Endothelial cell of umbilical vein (primary cell): ENCODE measurements at regions not wholly inside any gene's neighbourhood (a gene's known extent, or its start where the extent isn't known, plus 50 kb on each side); places are given as distances from the start of the nearest gene placed in this dataset.

ENCODE experiments used
- CTCF ChIP-seq, 2 donors: IDR thresholded peaks; 1 replicate in 1 of 2; 2 replicates in 1 of 2; pipeline ENCODE4 v1.5.1; 2011; ENCODE audit warnings: low read length in 2 of 2, mild to moderate bottlenecking in 2 of 2, moderate library complexity in 2 of 2, control low read depth in 1 of 2, inconsistent platforms in 1 of 2, low read depth in 1 of 2; ENCODE audit not compliant: insufficient read depth in 1 of 2; ENCODE audit errors: extremely low read depth in 1 of 2
- EZH2 ChIP-seq: IDR thresholded peaks from 2 replicates; pipeline ENCODE4 v1.6.1; 2012; ENCODE audit warnings: borderline replicate concordance, low read depth, mild to moderate bottlenecking, moderate library complexity, low read length, inconsistent platforms; ENCODE audit not compliant: severe bottlenecking
- FOS ChIP-seq: IDR thresholded peaks from 2 replicates; pipeline ENCODE4 v1.6.1; 2011; ENCODE audit warnings: mild to moderate bottlenecking, low read length, moderate library complexity, borderline replicate concordance; ENCODE audit not compliant: insufficient read depth
- MYC ChIP-seq: IDR thresholded peaks from one replicate; pipeline ENCODE4 v1.6.1; 2011; ENCODE audit warnings: mild to moderate bottlenecking, low read depth, low read length
- POLR2A ChIP-seq: IDR thresholded peaks from 2 replicates; pipeline ENCODE4 v1.6.1; 2012; ENCODE audit warnings: low read depth, mild to moderate bottlenecking, control low read depth, low read length
- POLR2AphosphoS5 ChIP-seq: IDR thresholded peaks from 2 replicates; pipeline ENCODE4 v1.6.1; 2012; ENCODE audit warnings: low read depth, mild to moderate bottlenecking, control low read depth, low read length, moderate library complexity; ENCODE audit not compliant: insufficient read depth

GRCh38 chr2:81870119-81870518, 1565.6 kb upstream of the LRRTM1 start:
- TF ChIP-seq POLR2A (no peak), CTCF (IDR thresholded peaks at IDR 0.05; ENCODE audit: extremely low read depth in 1 of 2, insufficient read depth in 1 of 2, low read depth in 1 of 2, low read length in 2 of 2) (no peak), EZH2 (no peak), POLR2AphosphoS5 (no peak), MYC (no peak), FOS (no peak)
